Suppressor macrophage (primary cell): ENCODE measurements at regions not wholly inside any gene's neighbourhood (a gene's known extent, or its start where the extent isn't known, plus 50 kb on each side); places are given as distances from the start of the nearest gene placed in this dataset.

ENCODE experiments used
- DNase-seq, 4 experiments: peaks; one replicate each; pipeline ENCODE4 v3.0.0-alpha.2; 2020 to 2022

DNA sequence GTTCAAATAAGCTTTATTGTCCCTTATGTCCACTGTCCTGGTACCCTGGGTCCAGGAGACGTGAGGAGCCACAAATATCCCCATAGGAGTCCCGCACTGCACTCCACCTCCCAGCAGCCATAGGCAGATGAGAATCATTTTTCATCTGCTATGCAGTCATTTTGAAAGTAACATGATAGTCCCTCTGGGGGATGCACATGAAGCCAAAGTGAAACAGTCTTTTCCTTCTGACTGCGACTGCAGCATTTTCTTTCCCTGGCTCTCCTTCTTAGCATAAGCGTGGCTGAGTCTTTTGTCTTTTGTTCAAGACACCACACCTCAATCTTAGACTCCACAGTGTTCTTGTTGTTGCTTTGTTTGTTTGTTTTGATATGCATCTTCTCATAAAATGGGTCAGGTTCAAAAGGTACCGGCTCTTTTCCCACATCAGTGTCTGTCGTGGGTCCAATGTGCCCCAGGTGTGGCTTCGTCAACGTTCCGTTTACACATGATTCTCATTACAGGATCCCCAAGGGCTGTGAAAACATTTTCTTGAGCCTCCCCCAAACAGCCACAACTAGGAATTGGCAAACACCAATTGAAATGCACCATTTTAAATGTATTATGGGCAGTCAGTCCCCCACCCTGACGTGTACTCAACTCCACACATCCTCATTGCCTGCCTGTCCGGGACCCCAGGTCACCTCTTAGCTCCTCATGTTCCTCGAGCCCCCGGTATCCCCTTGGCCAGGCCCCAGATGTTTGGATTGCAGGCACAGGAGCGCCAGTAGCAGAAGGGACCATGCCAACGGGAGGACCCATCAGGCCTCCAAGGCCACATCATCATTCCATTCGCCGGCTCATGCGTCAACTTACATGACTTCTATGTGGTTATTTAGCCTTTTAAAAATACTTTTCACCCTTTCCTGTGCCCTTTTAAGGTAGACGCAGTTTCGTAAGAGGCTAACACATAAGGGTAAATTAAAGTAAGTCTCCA, 237.8 kb upstream of the DAPK1 start:
- no peak for DNase-seq

DNA sequence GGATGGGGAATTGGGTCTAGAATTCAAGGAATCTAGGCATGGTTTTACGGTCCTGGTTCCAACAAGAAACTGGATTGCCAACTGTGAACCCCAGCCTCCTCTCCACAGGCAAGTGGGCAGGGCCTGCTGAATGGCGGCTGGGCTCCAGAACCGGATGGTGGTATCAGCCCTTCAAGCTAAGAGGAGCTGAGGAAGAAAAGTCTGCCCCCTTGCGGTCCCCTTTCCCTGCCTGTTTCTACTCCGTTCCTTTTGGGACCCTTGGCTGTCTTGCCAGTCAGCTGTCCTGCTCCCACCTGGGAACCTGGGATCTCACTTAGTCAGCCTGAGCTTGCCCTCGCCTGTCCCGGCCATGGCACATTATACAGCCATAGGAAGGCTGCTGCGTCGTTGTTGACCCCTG, 234.4 kb upstream of the DAPK1 start:
- peak in 3 of 4 experiments; percentile 1 to 24 (median 13) for DNase-seq

DNA sequence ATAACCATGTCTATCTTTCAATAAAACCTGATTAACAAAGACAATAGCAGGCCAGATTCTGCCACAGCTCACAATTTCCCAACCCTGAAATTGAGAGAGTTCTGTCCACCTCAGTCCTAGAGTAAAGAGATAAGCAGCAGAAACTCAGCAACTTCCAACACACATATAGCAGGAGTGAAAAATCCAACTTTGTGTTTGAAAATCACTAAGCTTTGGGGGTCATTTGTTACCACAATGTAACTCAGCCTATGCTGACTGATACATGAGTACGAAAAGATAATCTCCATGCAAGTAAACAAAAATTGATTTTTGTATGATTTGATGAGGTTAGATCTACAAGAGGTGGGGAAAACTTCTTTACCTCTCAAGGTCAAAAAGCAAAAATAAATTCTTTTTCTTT, 231.0 kb upstream of the DAPK1 start:
- no peak for DNase-seq

DNA sequence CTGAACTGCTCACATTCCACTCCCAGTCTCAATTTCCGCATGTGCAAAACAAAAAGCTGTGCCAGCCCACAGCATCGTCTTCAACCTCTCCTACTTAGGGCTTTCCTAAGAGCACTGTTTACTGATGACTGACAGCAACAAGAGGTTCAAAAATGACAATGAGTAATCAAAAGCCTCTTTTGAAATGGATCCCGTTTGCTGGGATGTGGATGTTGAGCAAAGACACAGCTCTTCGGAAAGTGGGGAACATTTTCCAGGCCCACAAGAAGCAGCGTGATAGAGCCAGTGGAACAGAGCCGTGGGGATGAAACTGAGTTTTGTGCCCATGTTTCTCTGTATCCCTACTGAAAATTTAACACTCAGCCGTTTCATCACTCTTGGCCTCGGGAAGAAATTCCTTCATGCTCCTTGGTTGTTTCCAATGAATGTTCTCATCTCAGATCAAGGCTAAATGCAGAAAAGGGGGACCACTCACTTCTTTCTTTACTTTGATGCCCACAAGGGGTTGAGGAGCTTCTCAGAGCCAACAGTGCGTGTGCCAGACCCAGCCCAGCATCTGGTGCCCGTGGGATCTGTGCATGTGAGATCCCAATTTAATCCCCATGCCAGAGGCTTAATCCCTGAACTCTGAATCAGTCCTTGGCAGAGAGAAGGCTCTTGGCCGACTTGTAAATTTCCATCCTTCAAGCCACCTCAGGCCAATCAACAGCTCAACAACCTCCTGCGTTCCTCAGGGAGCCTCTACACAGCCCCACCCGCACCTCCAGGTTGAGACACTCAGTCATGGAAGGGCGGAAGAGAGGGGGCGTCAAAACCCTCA, 230.2 kb upstream of the DAPK1 start:
- DNase-seq, result no peak

DNA sequence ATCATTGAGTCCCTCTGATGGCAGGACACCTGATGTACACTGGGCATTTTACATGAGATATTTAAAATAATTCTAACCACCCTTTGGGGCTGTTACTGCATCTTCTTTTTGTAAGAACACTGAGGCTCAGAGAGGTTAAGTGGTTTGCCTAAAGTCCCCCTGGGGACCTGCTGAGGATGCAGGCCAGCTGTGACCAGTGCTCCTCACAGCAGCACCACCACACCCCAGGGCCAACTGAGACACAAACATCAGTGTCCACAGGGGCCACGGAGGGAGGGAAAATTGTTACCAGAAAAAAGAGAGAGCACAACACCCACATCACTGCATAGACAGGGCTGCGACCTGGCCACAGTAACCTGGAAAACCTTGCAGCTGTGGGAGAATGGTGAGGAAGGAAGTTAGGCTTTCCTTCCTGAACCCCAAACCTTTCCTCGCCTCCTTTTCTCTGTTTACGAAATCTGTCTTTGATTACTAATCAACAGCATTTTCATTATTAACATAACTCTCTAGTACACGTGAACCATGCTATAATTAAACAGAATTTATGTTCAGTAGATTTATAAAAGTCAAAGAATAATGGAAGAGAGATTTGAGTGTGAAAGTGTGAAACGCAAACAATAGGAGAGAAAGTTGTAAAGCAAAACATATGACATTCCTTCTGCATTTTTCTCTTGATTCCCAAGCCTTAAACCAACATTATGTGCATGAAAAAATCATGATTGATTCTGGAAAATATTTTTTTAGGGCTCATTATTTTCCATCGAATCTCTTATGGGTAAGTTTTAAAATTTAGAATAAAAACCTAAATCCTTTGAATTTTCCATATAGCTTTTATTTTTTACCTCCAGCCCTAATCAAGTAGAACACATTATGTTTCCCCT, 228.1 kb upstream of the DAPK1 start:
- no peak for DNase-seq

DNA sequence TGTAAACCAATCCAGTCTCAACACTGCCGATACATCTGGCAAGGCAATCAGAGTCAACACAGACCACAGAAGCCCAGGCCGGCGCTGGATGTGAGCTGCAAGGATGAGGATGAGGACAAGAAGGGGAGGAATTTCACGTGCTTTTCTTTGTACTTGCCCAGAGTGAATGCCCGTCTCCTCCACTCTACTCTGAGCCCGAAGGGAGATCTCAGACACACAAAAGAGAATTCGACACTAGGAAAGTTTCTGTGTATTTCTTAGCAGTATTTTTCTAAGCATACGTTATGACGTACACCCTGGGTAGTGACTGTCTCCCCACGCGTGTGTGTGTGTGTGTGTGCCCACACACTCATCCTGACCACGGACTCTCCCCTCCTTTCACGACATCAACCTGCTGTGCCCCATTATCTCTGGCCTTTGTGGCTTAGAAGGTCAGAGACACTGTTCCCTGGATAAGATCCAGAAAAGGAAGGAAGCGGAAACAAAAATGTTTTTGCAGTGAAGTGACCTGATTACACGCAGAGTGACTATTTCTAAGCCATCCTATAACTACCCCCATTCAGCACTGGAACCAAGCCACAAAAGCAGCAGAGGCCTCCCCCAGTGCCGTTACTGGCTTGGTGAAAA, 227.3 kb upstream of the DAPK1 start:
- DNase-seq, result no peak

DNA sequence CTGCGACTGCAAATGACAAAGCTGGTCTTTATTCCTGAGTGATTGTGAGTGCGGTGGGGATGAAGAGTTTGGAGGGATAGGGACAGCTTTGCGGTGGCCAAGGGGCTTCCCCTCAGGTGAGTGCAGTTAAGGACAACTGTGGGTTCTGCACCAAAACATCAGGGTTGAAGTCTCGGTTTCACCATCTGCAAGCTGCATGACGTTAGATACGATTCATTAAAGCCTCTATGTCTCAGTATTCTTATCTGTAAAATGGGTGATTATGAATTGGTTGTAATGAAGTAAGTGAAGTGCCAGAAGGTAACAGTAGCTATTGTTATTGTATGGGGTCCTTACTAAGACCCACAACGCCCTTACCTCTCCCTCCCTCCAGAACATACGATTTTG, 226.8 kb upstream of the DAPK1 start:
- no peak for DNase-seq

DNA sequence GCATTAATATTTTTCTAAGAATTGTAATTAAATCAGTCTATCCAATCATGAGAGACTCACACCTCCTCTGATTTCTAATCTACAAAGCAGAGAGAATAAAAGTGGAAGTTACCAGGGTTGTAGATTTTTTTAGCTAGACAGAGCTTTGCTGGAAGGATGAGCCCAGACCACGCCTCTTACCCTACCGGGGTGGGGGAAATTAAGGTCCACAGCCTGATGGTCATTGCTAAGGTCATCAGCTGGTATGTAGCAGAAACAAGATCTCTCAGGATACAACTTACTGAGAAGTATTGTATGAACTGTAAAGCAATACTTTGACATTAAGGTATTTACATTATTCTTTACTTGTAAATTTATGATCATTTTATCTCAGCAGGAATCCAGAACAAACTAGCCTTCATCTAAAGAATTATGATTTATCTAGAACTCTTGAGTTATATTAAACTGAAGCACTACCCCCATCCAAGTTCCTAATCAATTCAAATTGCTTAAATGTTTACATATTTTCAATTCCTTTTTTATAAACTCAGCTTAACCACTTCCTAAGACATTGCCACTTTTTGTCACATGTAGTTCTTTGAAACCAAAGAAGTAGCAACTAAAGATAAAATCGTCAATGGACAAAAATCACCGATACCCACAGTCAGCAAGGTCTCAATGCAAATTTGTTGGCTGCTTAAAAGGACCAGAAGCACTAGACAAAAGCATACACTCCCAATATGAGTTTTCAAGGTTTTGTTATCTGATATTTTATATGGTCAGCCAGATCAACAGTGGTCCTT, 225.8 kb upstream of the DAPK1 start:
- no peak for DNase-seq

DNA sequence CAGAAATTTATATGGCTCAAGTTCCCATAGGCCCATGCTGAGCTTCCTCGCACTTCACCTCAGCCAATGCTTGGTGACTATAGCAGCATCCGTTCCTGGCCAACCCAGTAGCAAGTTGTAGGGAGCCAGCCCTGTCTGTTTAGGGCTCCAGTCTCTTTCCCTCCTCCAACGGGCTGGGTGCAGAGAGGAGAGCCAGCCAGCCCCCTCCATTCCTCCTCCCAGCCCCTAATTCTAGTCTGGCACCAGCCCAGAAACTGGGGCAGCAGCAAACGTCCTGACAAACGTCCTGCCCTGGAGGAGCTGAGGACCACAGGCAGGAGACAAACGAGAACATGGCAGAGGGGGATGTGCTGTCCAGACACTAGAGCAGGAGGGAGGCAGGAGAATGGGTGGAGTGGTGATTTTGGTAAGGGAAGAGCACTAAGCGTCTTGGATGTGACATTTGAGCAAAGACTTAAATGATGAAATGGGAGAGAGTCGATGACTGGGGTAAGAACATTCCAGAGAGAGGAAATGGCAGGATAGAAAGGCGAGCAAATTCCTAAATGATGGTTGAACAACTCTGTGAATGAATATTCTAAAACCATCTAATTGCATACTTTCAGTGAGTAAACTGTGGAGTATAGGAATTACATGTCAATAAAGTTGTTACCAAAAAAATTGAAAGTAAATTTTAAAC, 222.5 kb upstream of the DAPK1 start:
- DNase-seq, result no peak

DNA sequence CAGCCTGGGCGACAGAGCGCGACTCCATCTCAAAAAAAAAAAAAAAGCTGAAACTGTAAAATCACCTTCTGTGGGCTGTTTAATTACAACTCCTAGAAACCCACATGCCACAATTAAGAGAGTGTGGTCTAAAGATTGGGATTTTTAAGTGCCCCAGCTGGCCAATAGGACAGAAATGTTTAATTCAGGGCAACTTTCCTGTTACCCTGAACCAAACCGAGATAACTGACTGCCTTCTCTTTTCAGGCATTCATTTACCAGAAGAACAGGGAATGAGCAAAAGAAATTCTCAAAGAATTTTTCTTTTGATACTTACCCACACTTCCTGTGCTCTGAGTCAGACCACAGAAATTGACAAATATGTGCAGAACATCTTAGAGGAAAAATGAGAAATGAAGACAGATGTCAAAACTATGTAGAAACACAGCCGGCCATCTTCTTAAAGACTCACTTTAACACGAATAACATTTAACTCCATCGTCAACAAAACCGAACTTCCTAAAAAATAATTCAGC, 221.3 kb upstream of the DAPK1 start:
- DNase-seq, result peak in 1 of 4 experiments; percentile 28

DNA sequence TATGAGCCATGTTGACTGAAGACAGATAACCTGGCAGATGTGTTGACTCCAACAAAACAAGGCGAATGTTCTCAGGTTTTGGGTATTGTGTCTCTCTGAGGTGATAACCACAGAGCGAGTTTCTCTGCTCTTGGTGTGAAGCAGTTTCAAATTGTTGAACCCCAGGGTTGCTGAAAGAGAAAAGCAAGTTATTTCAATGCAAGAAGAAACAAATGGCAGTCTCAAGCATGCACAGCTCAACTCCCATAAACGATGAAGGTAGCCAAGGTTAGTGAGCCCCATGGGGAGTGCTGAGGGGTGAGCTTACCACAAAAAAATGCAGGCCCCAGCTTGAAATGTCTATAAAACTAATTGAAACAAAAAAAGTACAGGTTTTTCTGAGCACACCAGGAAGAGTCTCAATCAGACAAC, 220.8 kb upstream of the DAPK1 start:
- no peak for DNase-seq

DNA sequence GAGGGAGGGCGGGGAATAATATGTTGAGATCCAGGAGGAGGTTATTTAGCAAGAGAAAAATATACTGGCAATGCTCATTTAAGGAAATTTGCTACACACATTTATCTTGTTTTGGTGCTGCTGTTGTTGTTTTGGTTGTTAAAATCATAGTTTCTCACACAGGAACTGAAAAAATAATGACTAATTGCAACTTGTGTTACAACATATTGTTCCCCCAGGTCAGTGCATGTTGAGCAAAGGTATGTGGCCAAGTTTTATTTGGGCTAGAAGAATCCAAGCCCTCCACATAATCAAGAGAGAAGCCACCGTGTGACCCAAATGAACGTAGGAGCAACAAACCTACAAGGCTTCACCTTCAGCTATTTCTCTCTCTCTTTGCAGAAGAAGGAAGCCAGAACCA, 220.3 kb upstream of the DAPK1 start:
- no peak for DNase-seq

DNA sequence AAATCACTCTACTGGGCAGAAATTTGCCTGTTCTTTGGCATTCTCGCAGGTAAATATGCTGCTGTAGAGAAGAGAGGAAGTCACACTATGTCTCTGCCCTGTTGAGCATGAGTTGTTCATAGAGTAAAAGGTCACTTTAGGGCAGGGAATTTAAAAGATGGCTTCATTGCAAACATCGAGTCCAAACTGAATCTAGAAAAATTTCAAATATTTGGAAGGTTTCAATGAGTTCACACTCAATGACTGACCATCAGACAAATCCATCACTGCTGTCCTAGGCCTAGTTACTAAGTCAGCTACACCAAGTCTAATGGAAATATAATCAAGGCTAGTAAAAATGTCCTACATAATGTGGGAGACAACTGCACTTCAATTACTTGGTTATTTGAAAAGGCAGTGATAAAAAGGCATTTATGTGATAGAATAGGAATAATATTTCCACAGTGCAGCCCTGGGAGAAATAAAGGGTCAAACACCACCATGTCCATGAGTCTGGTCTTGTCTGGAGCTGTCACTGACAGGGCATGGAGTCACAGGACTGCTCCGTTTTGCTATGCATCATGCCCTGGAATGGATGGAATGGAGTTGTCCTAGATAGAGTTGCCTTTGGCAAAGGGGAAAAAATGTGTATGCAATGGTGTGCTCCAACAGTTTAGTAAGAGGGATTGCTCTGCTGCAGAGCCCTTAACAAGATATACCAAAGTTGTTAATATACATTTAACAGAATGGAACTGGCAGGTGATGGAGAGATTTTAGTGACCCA, 218.5 kb upstream of the DAPK1 start:
- no peak for DNase-seq

DNA sequence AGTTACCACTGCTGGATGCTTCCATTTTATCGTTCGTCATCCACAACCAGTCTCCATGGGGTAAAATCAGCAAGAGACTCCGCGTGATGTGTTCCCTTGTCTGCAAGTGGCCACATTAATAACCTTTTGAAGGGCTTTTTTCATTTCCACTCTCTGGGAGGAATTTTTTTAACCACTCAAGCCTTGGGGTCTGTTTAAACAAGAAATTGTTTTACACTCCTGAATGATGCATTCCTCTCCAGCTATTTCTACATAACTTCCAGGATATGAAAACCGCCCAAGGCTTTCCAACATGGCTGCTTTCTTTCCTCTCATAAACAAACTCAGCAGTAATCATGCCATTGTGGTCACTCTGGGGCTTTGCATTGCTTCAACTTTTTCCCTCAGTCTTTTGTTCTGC, 217.2 kb upstream of the DAPK1 start:
- DNase-seq, result no peak

DNA sequence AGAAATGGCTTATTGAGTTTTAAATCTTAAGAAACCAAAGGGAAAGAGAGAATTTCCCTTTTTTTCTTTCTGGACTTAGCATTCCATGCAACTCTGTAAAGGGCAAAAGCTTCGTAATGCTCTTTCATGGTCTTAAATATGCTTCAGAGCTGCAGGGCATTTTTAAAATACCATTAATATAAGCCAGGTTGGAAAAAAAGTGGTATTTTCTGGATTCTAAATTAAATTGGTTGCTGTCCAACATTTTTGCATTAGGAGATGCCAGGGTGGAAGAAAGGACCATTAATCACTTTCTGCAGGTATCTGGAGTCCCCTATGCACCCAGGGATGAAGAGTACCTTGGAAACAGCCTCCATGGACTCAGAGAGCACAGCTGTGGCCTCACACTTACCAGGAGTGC, 215.1 kb upstream of the DAPK1 start:
- no peak for DNase-seq

DNA sequence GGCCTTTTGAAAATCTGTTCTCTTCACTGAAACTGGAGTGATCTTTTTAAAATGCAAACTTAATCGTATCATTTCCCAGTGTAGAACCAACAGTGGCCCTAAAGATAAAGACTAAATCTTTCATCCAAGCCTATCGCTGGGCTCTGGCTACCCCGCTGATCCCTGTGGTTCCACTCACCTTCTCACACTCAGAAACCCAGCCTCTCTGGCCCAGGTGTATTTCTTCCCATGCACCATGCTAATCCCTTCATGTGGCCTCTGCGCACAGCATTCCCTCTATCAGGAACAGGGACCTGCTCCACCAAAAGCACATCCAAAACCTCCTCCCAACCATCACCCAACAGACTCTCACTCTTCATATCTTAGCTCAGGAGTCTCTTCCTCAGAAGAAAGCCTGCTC, 214.1 kb upstream of the DAPK1 start:
- no peak for DNase-seq

DNA sequence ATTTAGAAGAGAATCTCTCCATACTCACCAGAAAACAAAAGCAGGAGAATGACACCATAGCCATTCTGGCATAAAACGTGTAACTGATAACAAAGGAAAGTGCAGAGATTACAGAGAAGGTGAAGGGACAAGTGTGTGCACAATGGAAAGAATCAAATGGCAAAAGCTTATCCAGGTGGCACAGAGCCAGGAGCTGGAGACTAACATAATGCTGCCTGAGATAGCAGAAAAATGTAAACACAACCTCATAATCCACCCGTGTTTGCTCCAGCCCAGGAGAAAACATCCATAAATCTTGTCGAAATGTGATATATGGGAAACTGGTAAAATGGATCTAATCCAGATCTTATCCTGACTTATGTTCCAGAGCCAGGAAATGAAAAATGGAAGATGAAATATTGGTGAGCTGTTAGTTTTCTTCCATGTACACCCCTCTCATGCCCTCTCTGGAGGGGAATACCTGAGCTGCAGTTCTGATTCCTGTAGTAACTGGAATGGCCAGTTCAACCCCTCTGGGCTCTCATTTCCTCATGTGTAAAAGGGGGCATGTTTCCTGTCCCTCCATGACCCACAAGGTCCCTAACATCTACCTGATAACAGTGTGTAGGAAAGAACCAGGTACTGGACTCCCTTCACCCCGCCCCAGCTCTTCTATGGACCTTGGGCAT, 212.3 kb upstream of the DAPK1 start:
- DNase-seq, result no peak

DNA sequence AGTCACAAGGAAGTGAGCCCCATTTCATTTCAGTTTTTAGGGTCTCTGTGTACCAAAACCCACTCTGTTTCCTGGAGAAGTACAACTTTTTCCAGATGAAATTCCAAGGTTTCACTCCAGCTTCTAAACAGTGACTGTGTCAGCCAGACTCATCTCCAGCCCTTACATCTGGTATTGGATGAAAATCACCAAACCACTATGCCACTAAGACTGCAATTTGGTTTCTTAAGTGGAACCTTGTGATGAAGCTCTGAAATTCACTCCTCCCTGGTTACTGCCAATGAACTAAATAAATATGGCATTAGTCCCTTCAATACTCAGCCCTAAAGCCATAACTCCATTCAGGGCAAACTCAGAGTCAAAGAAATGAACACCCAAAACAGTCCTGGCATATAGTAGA, 211.2 kb upstream of the DAPK1 start:
- no peak for DNase-seq
